ENCODE measurements at regions not wholly inside any gene's neighbourhood (a gene's known extent, or its start where the extent isn't known, plus 50 kb on each side); places are given as distances from the start of the nearest gene placed in this dataset.

DNA sequence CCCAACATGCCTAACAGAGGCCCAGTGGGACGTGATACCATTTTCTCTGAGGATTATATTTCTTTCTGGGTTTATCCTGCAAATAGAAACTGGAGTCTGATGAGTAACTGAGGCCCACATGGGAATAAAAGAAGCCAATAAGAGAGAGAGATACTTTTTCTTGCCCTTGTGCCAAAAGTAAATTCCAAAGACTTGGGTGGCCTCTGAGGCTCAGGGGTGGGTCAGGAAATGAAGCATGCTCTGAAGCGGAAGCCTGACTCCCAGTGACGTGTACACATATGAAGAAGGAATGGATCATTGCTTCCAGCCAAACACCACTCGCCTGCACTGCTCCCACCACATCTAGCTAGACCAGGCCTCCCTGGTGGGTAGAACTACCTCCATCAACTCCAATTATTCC is 273.6 kb upstream of the NCKAP5 start (continued):
- no peak for TF ChIP-seq REST (IDR thresholded peaks at IDR 0.05; ENCODE audit: unreplicated experiment)
- TF ChIP-seq, protein P1, sequence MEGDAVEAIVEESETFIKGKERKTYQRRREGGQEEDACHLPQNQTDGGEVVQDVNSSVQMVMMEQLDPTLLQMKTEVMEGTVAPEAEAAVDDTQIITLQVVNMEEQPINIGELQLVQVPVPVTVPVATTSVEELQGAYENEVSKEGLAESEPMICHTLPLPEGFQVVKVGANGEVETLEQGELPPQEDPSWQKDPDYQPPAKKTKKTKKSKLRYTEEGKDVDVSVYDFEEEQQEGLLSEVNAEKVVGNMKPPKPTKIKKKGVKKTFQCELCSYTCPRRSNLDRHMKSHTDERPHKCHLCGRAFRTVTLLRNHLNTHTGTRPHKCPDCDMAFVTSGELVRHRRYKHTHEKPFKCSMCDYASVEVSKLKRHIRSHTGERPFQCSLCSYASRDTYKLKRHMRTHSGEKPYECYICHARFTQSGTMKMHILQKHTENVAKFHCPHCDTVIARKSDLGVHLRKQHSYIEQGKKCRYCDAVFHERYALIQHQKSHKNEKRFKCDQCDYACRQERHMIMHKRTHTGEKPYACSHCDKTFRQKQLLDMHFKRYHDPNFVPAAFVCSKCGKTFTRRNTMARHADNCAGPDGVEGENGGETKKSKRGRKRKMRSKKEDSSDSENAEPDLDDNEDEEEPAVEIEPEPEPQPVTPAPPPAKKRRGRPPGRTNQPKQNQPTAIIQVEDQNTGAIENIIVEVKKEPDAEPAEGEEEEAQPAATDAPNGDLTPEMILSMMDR (conservative IDR thresholded peaks at IDR 0.05; ENCODE audit: low read depth in 2 of 2): no peak
- no peak for TF ChIP-seq POLR2AphosphoS5 (IDR thresholded peaks at IDR 0.05; ENCODE audit: low read depth)
- TF ChIP-seq EZH2 (IDR thresholded peaks at IDR 0.05; ENCODE audit: low read depth, unreplicated experiment): no peak
- TF ChIP-seq JUNB (IDR thresholded peaks at IDR 0.05; ENCODE audit: unreplicated experiment): no peak
- no peak for TF ChIP-seq NANOG (IDR thresholded peaks at IDR 0.05; ENCODE audit: borderline replicate concordance)
- no peak for TF ChIP-seq ETS1 (IDR thresholded peaks at IDR 0.05)
- no peak for TF ChIP-seq STAT1 (IDR thresholded peaks at IDR 0.05; ENCODE audit: unreplicated experiment)

- H3K27ac ChIP-seq (ENCODE audit: low read depth): no peak overlapping the region
- ATAC-seq: no peak
- H4K20me1 ChIP-seq (replicated peaks; ENCODE audit: insufficient read depth): no peaks in the 10 kb centered on the region
- H3K4me3 ChIP-seq: no peak overlapping the region
- H3K36me3 ChIP-seq (ENCODE audit: insufficient read depth): no peaks in the 10 kb centered on the region
- no peaks in the 10 kb centered on the region for H3K4me1 ChIP-seq (ENCODE audit: insufficient read depth)
- Mint-ChIP-seq H3K27ac (no peak overlapping the region), H3K4me1 (peaks cover 6% of the 10 kb centered on the region), H3K27me3 (ENCODE audit: insufficient read depth, low read depth, poor library complexity) (peaks cover 6% of the 10 kb centered on the region), H3K9me3 (no peaks in the 10 kb centered on the region), H3K4me3 (no peak overlapping the region), H3K36me3 (ENCODE audit: low read depth) (no peaks in the 10 kb centered on the region)
- H3K79me2 ChIP-seq (replicated peaks; ENCODE audit: insufficient read depth): no peaks in the 10 kb centered on the region
- H3K27me3 ChIP-seq (ENCODE audit: insufficient read depth): no peaks in the 10 kb centered on the region
- H3K9me2 ChIP-seq (ENCODE audit: insufficient read depth): no peaks in the 10 kb centered on the region
- DNase-seq (ENCODE audit: low spot score): no peak
- H3K4me2 ChIP-seq: no peak overlapping the region
- no peaks in the 10 kb centered on the region for H3F3A ChIP-seq (replicated peaks; ENCODE audit: low read depth)
- no peak overlapping the region for H2AFZ ChIP-seq
- no peak for TF ChIP-seq NANOG (IDR thresholded peaks at IDR 0.05; ENCODE audit: borderline replicate concordance)
- no peak for TF ChIP-seq ETS1 (IDR thresholded peaks at IDR 0.05)
- TF ChIP-seq POLR2AphosphoS5 (IDR thresholded peaks at IDR 0.05; ENCODE audit: low read depth): no peak
- no peak for TF ChIP-seq EZH2 (IDR thresholded peaks at IDR 0.05; ENCODE audit: low read depth, unreplicated experiment)
Observed at GRCh38 chr2:133842446-133842845, 274.2 kb upstream of the NCKAP5 start.

Measured in GM23338 (cell line).